GM18861 (cell line): ENCODE measurements at regions not wholly inside any gene's neighbourhood (a gene's known extent, or its start where the extent isn't known, plus 50 kb on each side); places are given as distances from the start of the nearest gene placed in this dataset.

Experiments used
- ATAC-seq: cut with Tn5 transposase; IDR thresholded peaks from one replicate; pipeline ENCODE4 v1.9.1; 2021; ENCODE audit not compliant: unreplicated experiment

DNA sequence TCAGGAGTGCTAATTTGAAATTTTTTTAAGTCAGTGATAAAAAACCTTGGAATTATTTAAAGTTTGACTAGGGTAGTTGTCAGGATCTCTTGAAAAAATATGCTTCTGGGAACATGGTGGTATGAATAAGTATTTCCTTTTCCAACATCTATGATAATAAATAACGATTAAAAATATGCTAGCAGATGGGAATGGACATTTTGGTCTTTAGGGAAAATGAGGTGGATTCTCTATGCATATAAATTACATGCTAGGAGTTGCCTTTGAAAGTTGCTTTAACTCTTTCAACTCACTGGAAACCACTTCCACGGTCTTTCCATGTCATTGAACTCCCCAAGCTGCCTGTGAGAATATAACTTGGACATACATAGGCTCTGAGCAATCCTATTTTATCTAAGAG is 731.5 kb upstream of the MARCKS start:
- ATAC-seq: no peak

- ATAC-seq: no peak
Observed at GRCh38 chr6:113127786-113128419, 729.2 kb upstream of the MARCKS start.

DNA sequence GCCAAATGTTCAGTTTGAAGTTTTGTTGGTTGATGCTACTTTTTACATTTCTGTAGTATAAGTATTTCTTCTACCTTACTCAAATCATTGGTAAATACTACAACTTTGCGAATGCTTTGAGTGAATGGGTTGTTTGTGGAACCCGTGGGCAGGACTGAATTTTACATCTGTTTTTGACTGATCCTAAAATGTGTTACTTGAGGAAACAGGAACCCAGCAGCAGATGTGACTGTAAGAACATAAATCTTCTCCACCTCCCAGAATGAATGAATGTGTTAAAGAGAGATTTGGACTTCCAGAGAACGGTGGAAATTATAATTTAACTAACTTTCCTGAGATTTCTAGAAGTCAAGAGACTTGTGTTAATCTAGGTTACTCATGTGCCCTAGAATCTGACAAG is 728.5 kb upstream of the MARCKS start:
- ATAC-seq: no peak

DNA sequence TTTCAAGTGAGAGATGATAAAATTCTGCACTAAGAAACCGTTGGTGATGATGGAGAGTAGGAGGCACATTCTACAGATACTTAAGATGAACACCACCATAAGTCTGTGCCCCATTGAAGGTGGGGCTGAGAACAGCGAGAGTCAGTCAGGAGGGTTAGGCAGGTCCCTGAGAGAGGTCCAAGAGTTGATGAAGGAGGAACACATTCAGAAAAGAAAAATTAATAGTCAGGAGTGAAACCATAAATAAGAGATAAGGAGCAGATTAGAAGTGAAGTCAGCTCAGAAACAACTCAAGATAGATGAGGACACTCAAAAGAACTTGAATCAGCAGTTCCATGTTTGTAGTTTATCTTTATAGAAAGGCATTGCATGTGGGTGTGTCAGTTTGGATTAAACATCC is 727.2 kb upstream of the MARCKS start:
- no peak for ATAC-seq

GRCh38 chr6:113137426-113137825 is 719.7 kb upstream of the MARCKS start:
- ATAC-seq: no peak

DNA sequence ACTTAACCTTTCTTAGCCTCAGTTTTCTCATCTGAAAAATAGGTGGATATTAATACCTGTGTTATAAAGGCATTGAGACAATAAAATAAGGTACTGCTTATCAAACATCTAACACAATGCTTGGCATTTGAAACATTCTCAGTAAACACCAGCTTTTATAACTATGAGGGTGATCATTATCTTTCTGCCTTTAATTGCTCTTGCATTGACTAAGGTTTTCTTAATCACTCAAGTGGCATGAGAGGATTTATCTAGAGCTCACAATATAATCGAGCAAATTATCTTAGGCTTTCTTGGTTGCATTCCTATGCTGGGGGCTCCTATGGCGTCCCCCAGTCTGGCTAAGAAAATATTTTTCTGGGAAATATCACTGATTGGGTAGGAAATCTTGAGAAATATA is 716.4 kb upstream of the MARCKS start:
- no peak for ATAC-seq

DNA sequence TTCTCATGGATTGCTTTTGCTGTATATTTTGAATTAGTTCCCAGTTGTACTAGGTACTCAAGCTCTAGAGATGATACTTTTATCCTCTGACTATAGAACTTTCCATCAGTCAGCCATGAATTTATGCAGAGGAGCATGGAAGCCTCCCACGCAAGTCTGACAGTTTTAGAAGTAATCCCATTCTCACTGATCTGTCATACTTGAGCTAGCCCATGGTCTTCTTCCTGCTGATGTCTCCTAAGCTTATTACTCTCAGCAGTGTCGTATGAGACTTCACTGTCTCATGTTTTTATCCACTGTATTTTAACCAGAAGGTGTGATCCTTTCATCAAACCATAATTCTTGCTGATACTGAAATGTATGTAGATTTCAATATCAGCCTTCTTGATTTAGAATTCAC is 715.2 kb upstream of the MARCKS start:
- no peak for ATAC-seq

DNA sequence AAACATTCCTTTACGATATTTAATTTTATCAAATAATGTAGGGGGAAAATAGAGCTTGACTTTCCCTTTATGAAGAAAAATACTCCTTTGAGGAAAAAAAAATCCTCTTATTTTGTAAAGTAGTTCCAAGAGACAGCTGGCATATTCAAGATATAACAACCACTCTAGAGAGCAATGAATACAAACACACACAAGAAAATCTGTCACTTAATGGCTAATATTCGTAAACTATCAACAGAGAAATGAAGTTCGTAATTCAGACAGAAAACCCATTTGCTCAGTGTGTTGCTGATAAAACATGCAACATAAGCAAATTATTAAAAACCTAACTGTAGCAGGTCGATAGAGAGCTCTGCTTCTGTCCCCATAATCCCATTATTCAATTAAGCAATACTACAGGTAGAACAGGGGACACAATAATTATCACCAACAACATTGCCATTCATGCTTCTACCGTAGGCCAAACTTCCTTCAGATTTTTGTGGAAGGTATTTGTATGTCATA is 714.4 kb upstream of the MARCKS start:
- no peak for ATAC-seq

DNA sequence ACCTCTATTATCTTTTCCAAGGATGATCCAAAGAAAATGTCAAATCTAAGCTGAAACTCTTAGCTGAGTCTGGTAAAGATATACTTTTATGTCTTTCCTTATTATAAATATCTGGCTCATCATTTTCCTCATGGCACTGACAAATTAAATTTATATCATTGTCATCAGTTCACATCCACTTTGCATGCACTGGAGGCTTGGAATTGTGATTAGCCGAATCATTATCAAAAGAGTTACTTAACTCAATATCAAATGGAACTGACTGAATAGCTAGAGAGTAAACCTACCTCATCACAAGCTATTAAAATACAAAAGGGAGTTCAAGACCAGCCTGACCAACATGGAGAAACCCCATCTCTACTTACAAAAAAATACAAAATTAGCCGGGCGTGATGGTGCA is 713.9 kb upstream of the MARCKS start:
- ATAC-seq: no peak

- ATAC-seq: no peak
Observed at GRCh38 chr6:113144117-113144516, 713.0 kb upstream of the MARCKS start.

- no peak for ATAC-seq
Observed at GRCh38 chr6:113146878-113147277, 710.3 kb upstream of the MARCKS start.

DNA sequence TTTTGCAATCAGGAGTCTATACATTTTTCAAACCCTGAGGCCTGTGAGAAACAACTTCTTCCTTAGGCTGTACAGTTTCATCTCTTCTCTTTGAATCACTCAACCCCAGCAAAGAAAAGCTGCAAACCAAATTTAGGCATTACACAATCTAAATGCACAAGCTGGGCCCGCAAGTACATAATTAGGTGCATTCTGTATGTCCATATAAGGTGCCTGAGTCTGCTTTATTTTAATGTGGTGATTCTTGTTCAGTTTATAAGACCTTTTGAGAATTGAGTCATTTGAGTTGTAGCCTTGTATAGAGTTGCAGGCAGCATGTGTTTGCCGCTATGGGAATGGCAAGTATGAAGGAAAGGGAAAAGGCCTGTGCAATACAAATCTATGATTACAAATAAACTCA is 709.6 kb upstream of the MARCKS start:
- no peak for ATAC-seq

DNA sequence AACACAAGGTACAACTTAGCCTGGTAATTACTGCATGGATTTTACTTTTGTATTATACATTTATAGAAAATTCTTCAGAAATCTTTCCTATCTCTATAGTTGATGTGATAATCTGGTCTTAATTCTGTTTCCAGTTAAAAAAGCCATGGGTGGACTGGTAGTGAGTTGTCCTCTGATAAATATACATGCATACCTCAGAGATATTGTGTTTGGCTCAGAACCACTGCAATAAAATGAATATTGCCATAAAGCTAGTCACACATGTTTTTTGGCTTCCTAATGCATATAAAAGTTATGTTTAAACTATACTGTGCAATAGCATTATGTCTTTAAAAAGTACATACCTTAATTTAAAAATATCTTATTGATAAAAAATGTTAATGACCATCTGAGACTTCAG is 708.6 kb upstream of the MARCKS start:
- ATAC-seq: no peak

GRCh38 chr6:113149511-113149910 is 707.6 kb upstream of the MARCKS start:
- no peak for ATAC-seq

GRCh38 chr6:113160306-113161017 is 696.7 kb upstream of the MARCKS start:
- no peak for ATAC-seq

- ATAC-seq: no peak
Observed at GRCh38 chr6:113161018-113161315, 696.2 kb upstream of the MARCKS start.

- no peak for ATAC-seq
Observed at GRCh38 chr6:113162739-113163138, 694.4 kb upstream of the MARCKS start.

DNA sequence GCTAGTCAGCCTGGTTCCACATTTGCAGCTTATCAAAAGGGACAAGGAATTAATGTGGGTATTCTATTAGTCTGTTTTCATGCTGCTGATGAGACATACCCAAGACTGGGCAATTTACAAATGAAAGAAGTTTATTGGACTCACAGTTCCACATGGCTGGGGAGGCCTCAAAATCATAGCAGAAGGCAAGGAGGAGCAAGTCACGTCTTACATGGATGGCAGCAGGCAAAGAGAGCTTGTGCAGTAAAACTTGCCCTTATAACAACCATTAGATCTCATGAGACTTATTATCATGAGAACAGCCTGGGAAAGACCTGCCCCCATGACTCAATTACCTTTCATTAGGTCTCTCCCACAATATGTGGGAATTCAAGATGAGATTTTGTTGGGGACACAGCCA is 689.1 kb upstream of the MARCKS start:
- ATAC-seq: no peak

GRCh38 chr6:113169484-113169883 is 687.7 kb upstream of the MARCKS start:
- no peak for ATAC-seq

DNA sequence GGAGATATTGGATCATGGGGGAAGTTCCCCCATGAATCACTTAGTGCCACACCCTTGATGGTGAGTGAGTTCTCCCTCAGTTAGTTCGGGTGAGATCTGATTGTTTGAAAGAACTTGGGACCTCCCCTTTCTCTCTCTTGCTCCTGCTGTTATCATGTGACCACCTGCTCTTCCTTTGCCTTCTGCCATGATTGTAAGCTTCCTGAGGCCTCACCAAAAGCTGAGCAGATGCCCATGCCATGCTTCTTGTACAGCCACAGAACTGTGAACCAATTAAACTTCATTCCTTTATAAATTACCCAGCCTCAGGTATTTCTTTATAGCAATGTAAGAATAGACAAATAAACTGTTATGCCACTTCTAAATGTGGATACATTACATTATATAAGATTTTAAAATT is 686.7 kb upstream of the MARCKS start:
- no peak for ATAC-seq

- ATAC-seq: no peak
Observed at GRCh38 chr6:113171882-113172281, 685.3 kb upstream of the MARCKS start.

DNA sequence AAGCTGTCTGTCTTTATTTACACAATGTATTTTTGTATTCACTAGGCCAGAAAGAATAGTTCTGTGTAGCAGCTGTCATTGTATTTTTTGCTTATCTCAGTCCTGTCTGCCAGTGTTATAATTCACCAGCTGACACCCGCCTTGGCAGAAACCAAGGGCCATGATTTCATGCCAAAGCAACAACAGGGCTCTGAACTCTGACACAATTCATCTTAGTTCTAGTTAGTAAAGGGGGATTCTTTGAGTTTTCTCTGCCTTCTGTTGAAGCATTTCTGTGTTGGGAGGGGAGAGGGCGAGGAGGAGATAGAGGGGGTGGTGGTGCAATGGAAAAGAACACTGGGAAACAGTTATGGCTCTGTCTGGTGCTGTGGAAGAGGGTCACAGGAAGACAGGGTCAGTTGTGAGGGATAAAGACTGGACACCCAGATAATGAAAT is 684.6 kb upstream of the MARCKS start:
- no peak for ATAC-seq

- no peak for ATAC-seq
Observed at GRCh38 chr6:113178349-113178748, 678.8 kb upstream of the MARCKS start.
